ENCODE measurements at regions not wholly inside any gene's neighbourhood (a gene's known extent, or its start where the extent isn't known, plus 50 kb on each side); places are given as distances from the start of the nearest gene placed in this dataset.
"Not testable (repeated sequence)": the region's sequence is repeated elsewhere in the genome, so short reads cannot be mapped to it uniquely, and the experiment has no call there.

DNA sequence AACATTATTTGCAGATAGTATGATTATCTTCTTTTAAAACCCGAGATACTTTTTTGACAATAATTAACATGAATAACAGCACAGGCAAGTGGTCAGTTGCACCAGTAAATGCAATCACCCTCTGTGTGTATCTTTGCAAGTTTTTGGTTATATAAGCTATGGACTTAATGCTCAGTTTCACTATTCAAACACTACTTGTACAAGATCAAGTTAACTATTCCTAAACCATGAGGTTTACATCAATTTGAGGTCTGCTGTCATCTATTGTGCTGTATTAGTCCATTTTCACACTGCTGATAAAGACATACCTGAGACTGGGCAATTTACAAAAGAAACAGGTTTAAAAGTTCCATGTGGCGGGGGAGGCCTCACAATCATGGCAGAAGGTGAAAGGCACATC is 323.2 kb downstream of the NR4A2 start:
- DNase-seq (ENCODE audit: low read depth in 4 of 4, low spot score in 2 of 4): no peak

GRCh38 chr2:156006721-156007618 is 325.6 kb downstream of the NR4A2 start:
- no peak for DNase-seq (ENCODE audit: low read depth in 4 of 4, low spot score in 2 of 4)

- DNase-seq (ENCODE audit: low read depth in 4 of 4, low spot score in 2 of 4): no peak
Observed at GRCh38 chr2:156005999-156006712, 326.4 kb downstream of the NR4A2 start.

DNA sequence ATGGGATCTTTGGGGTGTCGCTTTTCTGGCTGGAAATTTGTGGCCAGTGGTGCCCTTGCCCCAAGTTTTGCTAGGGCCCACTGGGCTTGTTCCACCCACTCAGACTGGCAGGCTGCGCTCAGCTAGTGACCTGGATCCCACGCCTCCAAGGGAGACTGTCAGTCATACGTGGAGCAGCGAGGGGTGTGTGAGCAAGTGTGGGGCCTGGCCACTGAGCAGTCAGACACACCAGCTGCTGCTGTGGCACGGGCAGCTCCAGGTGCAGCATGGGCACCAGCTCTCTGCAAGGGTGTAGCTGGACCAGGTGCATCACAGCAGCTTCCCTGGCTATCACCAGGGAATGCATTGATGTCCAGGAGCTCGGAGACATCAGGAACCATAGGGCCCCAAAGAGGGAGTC is 327.0 kb downstream of the NR4A2 start:
- DNase-seq (ENCODE audit: low read depth in 4 of 4, low spot score in 2 of 4): no peak

DNA sequence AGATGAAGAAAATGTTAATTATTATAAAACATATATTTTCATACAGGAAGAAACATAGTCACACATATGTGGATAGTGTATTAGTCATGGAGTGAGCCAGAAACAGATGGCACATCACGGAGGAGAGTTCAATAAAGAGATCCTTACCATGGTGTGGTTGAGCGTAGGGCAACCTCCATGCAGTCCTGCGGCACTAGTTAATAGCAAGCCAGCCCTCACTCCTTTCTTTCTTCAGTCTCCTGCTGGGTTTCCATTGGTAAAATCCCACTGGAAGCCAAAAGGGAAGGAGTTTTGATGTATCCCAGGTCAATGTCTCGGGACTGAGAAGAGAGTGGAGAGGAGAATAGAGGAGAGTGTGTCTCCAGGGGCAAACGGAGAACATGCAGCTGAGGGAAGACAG is 328.1 kb downstream of the NR4A2 start:
- DNase-seq (ENCODE audit: low read depth in 4 of 4, low spot score in 2 of 4): no peak

GRCh38 chr2:156003780-156004179 is 328.7 kb downstream of the NR4A2 start:
- DNase-seq (ENCODE audit: low read depth in 4 of 4, low spot score in 2 of 4): no peak

GRCh38 chr2:156001851-156002250 is 330.7 kb downstream of the NR4A2 start:
- DNase-seq (ENCODE audit: low read depth in 4 of 4, low spot score in 2 of 4): no peak

DNA sequence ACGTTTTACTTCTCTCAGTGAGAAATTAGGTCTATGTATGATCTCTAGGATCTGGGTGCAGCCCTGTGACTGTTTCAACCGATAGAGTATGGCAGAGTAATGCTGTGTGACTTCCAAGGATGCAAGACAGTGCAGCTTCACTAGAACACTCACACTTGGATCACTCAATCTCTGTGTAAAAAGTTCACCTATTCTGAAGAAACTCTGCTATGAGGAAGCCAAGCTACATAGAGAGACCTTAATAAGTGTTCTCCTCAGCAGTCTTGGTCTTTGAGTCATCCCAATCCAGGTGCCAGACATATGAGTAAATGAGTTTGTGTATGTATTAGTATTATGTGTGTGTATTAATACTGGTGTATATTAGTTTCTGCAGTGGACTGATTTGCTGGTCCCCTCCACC is 335.0 kb downstream of the NR4A2 start:
- no peak for DNase-seq (ENCODE audit: low read depth in 4 of 4, low spot score in 2 of 4)

GRCh38 chr2:155994315-155994714 is 338.2 kb downstream of the NR4A2 start:
- DNase-seq (ENCODE audit: low read depth in 4 of 4, low spot score in 2 of 4): no peak

- DNase-seq (ENCODE audit: low read depth in 4 of 4, low spot score in 2 of 4): no peak
Observed at GRCh38 chr2:155983845-155984244, 348.7 kb downstream of the NR4A2 start.

DNA sequence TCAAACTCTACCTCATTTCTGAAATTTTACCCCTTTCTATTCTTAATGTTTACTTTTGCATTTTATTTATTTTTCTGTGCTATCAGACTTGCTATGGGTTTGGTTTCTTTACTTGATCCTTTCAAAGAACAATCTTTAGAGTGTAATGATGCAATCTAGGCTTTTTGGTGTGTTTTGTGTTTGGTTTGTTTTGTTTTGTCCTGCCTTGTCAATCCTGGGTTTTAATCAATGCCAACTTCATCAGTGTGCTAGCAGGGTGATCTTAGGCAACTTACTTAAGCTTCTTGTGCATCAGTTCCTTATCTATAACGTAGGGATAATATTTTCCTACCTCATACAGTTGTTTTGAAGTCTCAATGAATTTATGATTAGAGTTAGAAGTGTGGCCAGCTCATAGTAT is 350.4 kb downstream of the NR4A2 start:
- no peak for DNase-seq (ENCODE audit: low read depth in 4 of 4, low spot score in 2 of 4)

DNA sequence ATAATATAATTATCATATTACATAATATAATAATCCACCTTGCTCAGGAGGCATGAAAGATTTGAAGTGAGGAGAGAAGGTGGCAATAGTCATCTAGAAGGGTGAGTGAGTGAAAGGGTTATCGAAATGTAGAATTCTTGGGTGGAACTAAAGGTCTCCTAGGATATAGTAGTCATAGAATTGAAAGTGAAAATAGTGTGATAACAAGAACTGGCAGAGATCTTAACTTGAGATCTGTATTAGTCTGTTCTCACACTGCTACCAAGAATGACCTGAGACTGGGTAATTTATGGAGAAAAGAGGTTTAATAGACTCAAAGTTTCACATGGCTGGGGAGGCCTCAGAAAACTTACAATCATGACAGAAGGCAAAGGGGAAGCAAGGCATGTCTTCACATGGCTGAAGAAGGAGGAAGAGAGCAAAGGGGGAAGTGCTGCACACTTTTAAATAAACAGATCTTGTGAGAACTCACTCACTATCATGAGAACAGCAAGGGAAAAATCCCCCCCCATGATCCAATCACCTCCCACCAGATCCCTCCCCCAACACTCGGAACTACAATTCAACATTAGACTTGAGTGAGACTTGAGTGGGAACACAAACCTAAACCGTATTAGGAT is 351.5 kb downstream of the NR4A2 start:
- DNase-seq (ENCODE audit: low read depth in 4 of 4, low spot score in 2 of 4): no peak

DNA sequence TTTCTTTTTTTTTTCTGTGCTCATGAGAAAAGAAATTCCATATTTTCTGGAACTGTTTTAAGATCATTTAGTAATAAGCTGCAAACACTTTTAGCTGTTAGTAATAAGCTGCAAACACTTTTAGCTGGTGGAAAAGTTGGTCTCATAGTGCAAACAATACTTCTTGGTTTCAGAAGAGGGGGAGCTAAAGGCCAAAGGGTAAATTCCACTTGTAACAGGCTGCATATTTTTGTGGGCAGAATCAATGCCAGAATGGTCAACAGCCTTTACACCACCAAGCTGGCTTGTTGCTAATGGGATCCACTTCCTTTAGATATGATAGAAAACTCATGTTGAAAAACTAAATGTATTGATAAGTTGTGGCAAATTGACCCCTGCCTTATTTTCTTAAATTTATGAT is 356.8 kb downstream of the NR4A2 start:
- DNase-seq (ENCODE audit: low read depth in 4 of 4, low spot score in 2 of 4): no peak

DNA sequence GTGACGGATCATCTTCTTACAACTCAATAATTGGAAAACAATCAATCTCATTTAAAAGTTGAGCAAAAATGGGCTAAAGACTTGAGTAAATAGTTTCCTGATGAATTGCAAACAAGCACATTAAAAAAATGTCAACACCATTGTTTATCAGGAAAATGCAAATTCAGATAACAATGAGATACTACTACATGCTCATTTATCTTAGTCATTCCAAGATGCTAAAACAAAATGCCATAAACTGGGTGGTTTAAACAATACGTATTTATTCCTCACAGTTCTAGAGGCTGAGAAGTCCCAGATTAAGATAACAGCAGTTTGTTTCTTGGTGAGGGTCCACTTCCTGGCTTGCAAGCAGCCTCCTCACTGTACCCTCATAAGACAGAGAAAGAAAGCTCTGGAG is 359.6 kb downstream of the NR4A2 start:
- no peak for DNase-seq (ENCODE audit: low read depth in 4 of 4, low spot score in 2 of 4)

GRCh38 chr2:155966064-155966471 is 366.5 kb downstream of the NR4A2 start:
- DNase-seq (ENCODE audit: low read depth in 4 of 4, low spot score in 2 of 4): not testable (repeated sequence)

GRCh38 chr2:155965415-155966063 is 367.0 kb downstream of the NR4A2 start:
- DNase-seq (ENCODE audit: low read depth in 4 of 4, low spot score in 2 of 4): no peak

- no peak for DNase-seq (ENCODE audit: low read depth in 4 of 4, low spot score in 2 of 4)
Observed at GRCh38 chr2:155961641-155962040, 370.9 kb downstream of the NR4A2 start.

GRCh38 chr2:155958834-155959233 is 373.7 kb downstream of the NR4A2 start:
- DNase-seq (ENCODE audit: low read depth in 4 of 4, low spot score in 2 of 4): no peak

DNA sequence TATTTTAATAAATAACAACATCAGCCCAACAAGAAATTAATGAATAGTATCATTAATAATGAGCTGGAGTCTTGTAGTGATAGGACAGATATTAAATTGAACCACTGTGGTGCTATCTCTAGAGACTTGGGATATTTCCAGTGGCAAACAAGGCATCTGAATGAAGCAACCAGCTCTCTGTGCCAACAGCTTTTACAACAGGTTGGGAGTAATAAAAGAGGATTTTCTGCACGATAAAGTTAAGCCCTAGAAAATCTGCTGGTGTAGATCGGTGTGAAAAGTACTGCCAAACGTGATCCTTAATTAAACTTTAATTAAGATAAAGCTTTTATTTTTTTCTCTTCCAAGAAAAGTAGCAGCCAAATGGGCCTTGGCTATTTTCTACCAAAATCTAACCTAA is 385.5 kb downstream of the NR4A2 start:
- no peak for DNase-seq (ENCODE audit: low read depth in 4 of 4, low spot score in 2 of 4)

DNA sequence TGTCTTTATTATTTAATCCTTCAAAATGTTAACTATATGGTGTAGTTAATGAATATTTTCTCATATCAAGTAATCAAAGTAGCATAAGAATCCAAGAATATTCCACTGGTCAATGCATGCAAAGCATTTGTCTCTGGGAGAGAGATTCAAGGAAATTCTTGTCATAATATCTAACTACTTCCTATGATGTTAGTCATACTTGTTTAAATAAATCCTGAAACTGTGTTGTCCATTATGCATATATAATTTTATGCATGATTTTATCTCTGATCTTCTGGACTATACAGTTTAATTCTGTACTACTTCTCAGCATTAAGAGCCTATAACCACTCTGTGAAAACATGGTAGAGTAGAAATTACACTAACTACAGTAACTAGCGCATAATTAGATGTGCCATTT is 388.3 kb downstream of the NR4A2 start:
- DNase-seq (ENCODE audit: low read depth in 4 of 4, low spot score in 2 of 4): no peak

- DNase-seq (ENCODE audit: low read depth in 4 of 4, low spot score in 2 of 4): no peak
Observed at GRCh38 chr2:155930312-155930711, 402.2 kb downstream of the NR4A2 start.
